PC-9 (cell line): ENCODE measurements at regions not wholly inside any gene's neighbourhood (a gene's known extent, or its start where the extent isn't known, plus 50 kb on each side); places are given as distances from the start of the nearest gene placed in this dataset.

Experiments used
- EZH2 ChIP-seq: fragments of 200-600 bp; sonication (generic); IDR thresholded peaks from 2 replicates; pipeline ENCODE4 v1.8.0; 2017; ENCODE audit warnings: antibody characterized with exemption, low read depth
- TF ChIP-seq, protein P1 (sequence below): fragments of 200-600 bp; sonication (generic); conservative IDR thresholded peaks from 2 replicates; pipeline ENCODE4 v1.6.1; 2017; ENCODE audit warnings: mixed run types, antibody characterized with exemption, mild to moderate bottlenecking, moderate library complexity

- TF ChIP-seq, protein P1, sequence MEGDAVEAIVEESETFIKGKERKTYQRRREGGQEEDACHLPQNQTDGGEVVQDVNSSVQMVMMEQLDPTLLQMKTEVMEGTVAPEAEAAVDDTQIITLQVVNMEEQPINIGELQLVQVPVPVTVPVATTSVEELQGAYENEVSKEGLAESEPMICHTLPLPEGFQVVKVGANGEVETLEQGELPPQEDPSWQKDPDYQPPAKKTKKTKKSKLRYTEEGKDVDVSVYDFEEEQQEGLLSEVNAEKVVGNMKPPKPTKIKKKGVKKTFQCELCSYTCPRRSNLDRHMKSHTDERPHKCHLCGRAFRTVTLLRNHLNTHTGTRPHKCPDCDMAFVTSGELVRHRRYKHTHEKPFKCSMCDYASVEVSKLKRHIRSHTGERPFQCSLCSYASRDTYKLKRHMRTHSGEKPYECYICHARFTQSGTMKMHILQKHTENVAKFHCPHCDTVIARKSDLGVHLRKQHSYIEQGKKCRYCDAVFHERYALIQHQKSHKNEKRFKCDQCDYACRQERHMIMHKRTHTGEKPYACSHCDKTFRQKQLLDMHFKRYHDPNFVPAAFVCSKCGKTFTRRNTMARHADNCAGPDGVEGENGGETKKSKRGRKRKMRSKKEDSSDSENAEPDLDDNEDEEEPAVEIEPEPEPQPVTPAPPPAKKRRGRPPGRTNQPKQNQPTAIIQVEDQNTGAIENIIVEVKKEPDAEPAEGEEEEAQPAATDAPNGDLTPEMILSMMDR: no peak
- TF ChIP-seq EZH2: no peak
Observed at GRCh38 chr4:10205223-10205622, 88.6 kb upstream of the WDR1 start.
